CD4-positive, alpha-beta memory T cell (primary cell): ENCODE measurements at regions not wholly inside any gene's neighbourhood (a gene's known extent, or its start where the extent isn't known, plus 50 kb on each side); places are given as distances from the start of the nearest gene placed in this dataset.
A peak's percentile ranks its signal among the peaks of the same experiment; 100 is the strongest.
"Not testable (repeated sequence)": the region's sequence is repeated elsewhere in the genome, so short reads cannot be mapped to it uniquely, and the experiment has no call there.

Source experiments
- CTCF ChIA-PET: fragments of 350-600 bp; sonication (Branson Sonifier 250); formaldehyde crosslinking; loops from one replicate; lab custom pipeline; 2021; ENCODE audit warnings: inconsistent platforms; ENCODE audit not compliant: partially characterized antibody; lab: Charles Lee
- POLR2A ChIA-PET: fragments of 350-600 bp; sonication (Branson Sonifier 250); formaldehyde crosslinking; loops from one replicate; lab custom pipeline; 2021; ENCODE audit not compliant: partially characterized antibody; lab: Charles Lee
- DNase-seq, 5 donors: peaks; one replicate each; pipeline versions ENCODE4 v3.0.0 to v3.0.0-alpha.2; 2020 to 2022; ENCODE audit warnings: mixed read lengths in 1 of 5
- H3K27ac ChIP-seq: one replicate; pipeline ENCODE4 v1.7.0; 2013; ENCODE audit warnings: low read depth, low read length
- H3K27me3 ChIP-seq: 2 replicates; pipeline ENCODE4 v1.7.0; 2013; ENCODE audit warnings: mild to moderate bottlenecking, low read length, moderate library complexity; ENCODE audit not compliant: insufficient read depth
- H3K36me3 ChIP-seq: 2 replicates; pipeline ENCODE4 v1.7.0; 2013; ENCODE audit warnings: mild to moderate bottlenecking, low read length, moderate library complexity; ENCODE audit not compliant: insufficient read depth
- H3K4me1 ChIP-seq: 2 replicates; pipeline ENCODE4 v1.7.0; 2013; ENCODE audit warnings: mild to moderate bottlenecking, low read length, moderate library complexity; ENCODE audit not compliant: insufficient read depth
- H3K4me3 ChIP-seq, 2 donors: one replicate each; pipeline ENCODE4 v1.7.0; 2013; ENCODE audit warnings: low read length in 2 of 2, mild to moderate bottlenecking in 1 of 2
- H3K9me3 ChIP-seq, 2 donors: one replicate each; pipeline ENCODE4 v1.7.0; 2013; ENCODE audit warnings: low read length in 2 of 2, control low read depth in 1 of 2; ENCODE audit not compliant: control insufficient read depth in 1 of 2
- H3K27ac Mint-ChIP-seq, 7 donors: one replicate each; pipeline ENCODE4 v1.8.0; 2020 to 2021; ENCODE audit warnings: mixed read lengths in 7 of 7, mild to moderate bottlenecking in 6 of 7, inconsistent platforms in 3 of 7, moderate library complexity in 3 of 7
- H3K27me3 Mint-ChIP-seq, 2 donors: one replicate each; pipeline ENCODE4 v1.8.0; 2020 to 2021; ENCODE audit warnings: mixed read lengths in 2 of 2
- H3K36me3 Mint-ChIP-seq, 2 donors: one replicate each; pipeline ENCODE4 v1.8.0; 2020 to 2021; ENCODE audit warnings: mixed read lengths in 2 of 2, inconsistent platforms in 1 of 2, mild to moderate bottlenecking in 1 of 2
- H3K4me1 Mint-ChIP-seq, 4 donors: one replicate each; pipeline ENCODE4 v1.8.0; 2020 to 2021; ENCODE audit warnings: mixed read lengths in 4 of 4, mild to moderate bottlenecking in 1 of 4
- H3K4me3 Mint-ChIP-seq, 8 donors: one replicate each; pipeline ENCODE4 v1.8.0; 2020 to 2021; ENCODE audit warnings: mixed read lengths in 8 of 8, mild to moderate bottlenecking in 7 of 8, moderate library complexity in 6 of 8, inconsistent platforms in 3 of 8
- H3K9me3 Mint-ChIP-seq, 8 donors: one replicate each; pipeline ENCODE4 v1.8.0; 2020 to 2021; ENCODE audit warnings: mixed read lengths in 8 of 8, mild to moderate bottlenecking in 5 of 8, inconsistent platforms in 3 of 8, moderate library complexity in 1 of 8
- intact Hi-C: fragments of 100-400 bp; cut with micrococcal nuclease; formaldehyde crosslinking; loops from one replicate; pipeline ENCODE4 v1.15.1; 2023

DNA sequence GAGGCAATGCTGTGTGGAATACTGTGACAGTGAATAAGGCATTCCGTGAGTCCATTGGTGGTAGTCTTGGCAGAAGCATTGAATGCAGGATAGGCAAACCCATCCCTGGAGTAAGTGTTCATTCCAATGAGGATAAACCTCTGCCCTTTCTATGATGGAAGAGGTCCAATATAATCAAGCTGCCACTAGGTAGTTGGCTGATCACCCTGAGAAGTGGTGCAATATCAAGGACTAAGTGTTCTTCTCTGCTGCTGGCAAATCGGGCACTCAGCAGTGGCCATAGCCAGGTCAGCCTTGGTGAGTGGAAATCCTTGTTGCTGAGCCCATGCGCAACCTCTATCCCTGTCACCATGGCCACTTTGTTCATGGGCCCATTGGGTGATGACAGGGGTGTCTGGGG, 70.1 kb downstream of the FBXO4 start:
- ChIA-PET CTCF (interaction anchor here (0.5 kb wide), 1 partner anchor 1085 kb away, joined by 3 read pairs; no protein-coding TSS in a partner anchor), POLR2A (no interaction called here)
- no peaks in the 10 kb centered on the region for H3K4me1 Mint-ChIP-seq
- no peaks in the 10 kb centered on the region for H3K36me3 Mint-ChIP-seq
- no peak overlapping the region for H3K27ac ChIP-seq
- no peaks in the 10 kb centered on the region for H3K9me3 ChIP-seq
- no peak overlapping the region for H3K4me3 Mint-ChIP-seq
- H3K9me3 Mint-ChIP-seq: peaks cover 0 to 12% (median 6%) of the 10 kb centered on the region in 8 donors
- intact Hi-C loops: no loop called here
- no peak overlapping the region for H3K27ac Mint-ChIP-seq
- peaks cover 8 to 9% of the 10 kb centered on the region in 2 donors for H3K27me3 Mint-ChIP-seq
- no peak overlapping the region for H3K4me3 ChIP-seq
- no peaks in the 10 kb centered on the region for H3K27me3 ChIP-seq
- DNase-seq: no peak
- no peaks in the 10 kb centered on the region for H3K4me1 ChIP-seq
- H3K36me3 ChIP-seq: no peaks in the 10 kb centered on the region

DNA sequence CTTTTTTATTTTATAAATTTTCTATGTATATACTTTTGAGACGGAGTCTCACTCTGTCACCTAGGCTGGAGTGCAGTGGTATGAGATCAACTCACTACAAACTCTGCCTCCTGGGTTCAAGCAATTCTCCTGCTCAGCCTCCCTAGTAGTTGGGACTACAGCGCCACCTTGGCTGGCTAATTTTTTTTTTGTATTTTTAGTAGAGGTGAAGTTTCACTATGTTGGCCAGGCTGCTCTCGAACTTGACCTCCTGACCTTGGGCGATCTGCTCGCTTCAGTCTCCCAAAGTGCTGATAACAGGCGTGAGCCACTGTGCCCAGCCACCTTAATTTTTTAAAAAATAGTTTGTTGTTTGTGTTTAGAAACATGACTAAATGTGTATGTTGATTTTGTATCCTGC, 76.6 kb downstream of the FBXO4 start:
- Histone ChIP-seq H3K4me3 (no peak overlapping the region), H3K27me3 (no peaks in the 10 kb centered on the region), H3K4me1 (no peaks in the 10 kb centered on the region), H3K36me3 (no peaks in the 10 kb centered on the region), H3K9me3 (no peaks in the 10 kb centered on the region), H3K27ac (no peak overlapping the region)
- H3K9me3 Mint-ChIP-seq: peaks cover 0 to 12% (median 6%) of the 10 kb centered on the region in 8 donors
- H3K36me3 Mint-ChIP-seq: no peaks in the 10 kb centered on the region
- H3K4me1 Mint-ChIP-seq: peaks cover 0 to 2% (median 0%) of the 10 kb centered on the region in 4 donors
- no peak for DNase-seq
- H3K27ac Mint-ChIP-seq: no peak overlapping the region
- H3K27me3 Mint-ChIP-seq: peaks cover 2 to 6% of the 10 kb centered on the region in 2 donors
- ChIA-PET POLR2A (no interaction called here), CTCF (no interaction called here)
- H3K4me3 Mint-ChIP-seq: no peak overlapping the region
- intact Hi-C loops: no loop called here

DNA sequence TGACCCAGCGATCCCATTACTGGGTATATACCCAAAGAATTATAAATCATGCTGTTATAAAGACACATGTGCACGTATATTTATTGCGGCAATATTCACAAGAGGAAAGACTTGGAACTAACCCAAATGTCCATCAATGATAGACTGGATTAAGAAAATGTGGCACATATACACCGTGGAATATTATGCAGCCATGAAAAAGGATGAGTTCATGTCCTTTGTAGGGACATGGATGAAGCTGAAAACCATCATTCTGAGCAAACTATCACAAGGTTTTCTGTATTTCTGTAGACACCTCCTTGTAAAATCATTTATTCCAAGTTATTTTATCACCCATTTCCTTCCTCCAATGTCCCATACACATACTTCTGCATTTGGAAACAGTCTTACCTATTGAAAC, 78.8 kb downstream of the FBXO4 start:
- CTCF ChIA-PET: interaction anchor here (2.1 kb wide), 1 partner anchor 886 kb away, joined by 8 read pairs; no protein-coding TSS in a partner anchor
- not testable (repeated sequence) for H3K4me1 Mint-ChIP-seq, DNase-seq

DNA sequence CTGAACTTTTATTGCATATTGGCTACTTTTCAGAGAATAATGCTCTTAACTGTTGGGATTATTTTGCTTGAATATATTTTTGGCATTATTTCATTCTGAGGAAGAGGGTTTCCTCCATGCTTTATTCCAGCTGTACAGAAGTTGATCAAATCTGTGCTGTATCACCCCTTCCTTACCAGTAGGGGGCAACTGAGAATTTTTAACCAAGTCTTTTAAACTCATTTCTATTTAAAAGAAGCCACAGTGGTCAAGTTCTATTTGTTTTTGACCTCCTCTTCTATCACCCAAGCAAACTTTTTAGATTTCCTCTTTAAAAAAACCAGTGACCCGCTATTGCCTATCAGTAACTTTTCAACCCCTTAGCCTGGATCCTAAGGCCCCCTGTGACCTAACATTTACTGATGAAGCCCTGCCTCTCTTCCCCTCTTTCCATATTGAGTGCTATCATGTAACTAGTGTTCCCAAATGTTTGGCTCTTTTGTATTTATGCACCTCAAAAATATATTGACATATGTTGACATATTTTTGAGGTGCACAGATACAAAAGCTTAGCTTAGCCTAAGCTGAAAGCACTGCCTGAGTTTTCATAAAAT, 80.6 kb downstream of the FBXO4 start:
- intact Hi-C loops: loop anchor here (1.0 to 2.0 kb wide), 2 partner anchors 149 to 762 kb away; no protein-coding TSS in a partner anchor
- H3K27me3 ChIP-seq: no peaks in the 10 kb centered on the region
- H3K36me3 Mint-ChIP-seq: no peaks in the 10 kb centered on the region
- H3K9me3 Mint-ChIP-seq: no peaks in the 10 kb centered on the region
- no peaks in the 10 kb centered on the region for H3K4me1 ChIP-seq
- H3K36me3 ChIP-seq: no peaks in the 10 kb centered on the region
- ChIA-PET CTCF (interaction anchor here (0.8 to 2.1 kb wide), 11 partner anchors 9 to 884 kb away, joined by 3 to 11 read pairs (median 5); no protein-coding TSS in a partner anchor), POLR2A (no interaction called here)
- no peak overlapping the region for H3K4me3 ChIP-seq
- no peak overlapping the region for H3K4me3 Mint-ChIP-seq
- no peak overlapping the region for H3K27ac ChIP-seq
- no peaks in the 10 kb centered on the region for H3K9me3 ChIP-seq
- H3K27ac Mint-ChIP-seq: no peak overlapping the region
- H3K27me3 Mint-ChIP-seq: peaks cover 2 to 6% of the 10 kb centered on the region in 2 donors
- peaks cover 0 to 2% (median 0%) of the 10 kb centered on the region in 4 donors for H3K4me1 Mint-ChIP-seq
- DNase-seq: peak in 3 of 5 donors; percentile 2 to 21 (median 5)

More for the DNA sequence above, 78.8 kb downstream of the FBXO4 start:
- H3K4me1 ChIP-seq, H3K27me3 Mint-ChIP-seq, H3K27ac ChIP-seq, H3K4me3 ChIP-seq, H3K9me3 ChIP-seq, H3K4me3 Mint-ChIP-seq, H3K9me3 Mint-ChIP-seq, POLR2A ChIA-PET, H3K36me3 Mint-ChIP-seq, H3K27ac Mint-ChIP-seq, H3K36me3 ChIP-seq, H3K27me3 ChIP-seq: not testable (repeated sequence)
- intact Hi-C loops: loop anchor here (2.0 kb wide), 1 partner anchor 147 kb away; no protein-coding TSS in a partner anchor

DNA sequence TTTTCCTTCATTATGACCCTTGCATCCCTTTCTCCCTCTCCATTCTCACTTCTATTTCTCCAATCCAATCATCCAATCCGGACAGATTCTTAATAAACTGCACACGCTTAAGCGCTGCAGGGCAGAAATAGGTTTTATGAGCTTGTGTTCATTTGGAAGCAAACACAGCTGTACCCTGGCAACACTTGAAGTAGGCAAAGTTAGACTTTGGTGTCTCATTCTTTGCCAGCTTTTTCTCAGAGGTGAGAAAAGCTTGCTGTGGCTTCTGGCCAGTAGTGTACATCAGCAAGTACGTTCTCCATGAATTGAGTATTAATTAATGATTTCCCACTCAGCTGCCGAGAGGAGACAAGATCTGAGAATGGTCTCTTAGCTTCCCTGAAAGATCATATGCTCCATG, 88.5 kb downstream of the FBXO4 start:
- Mint-ChIP-seq H3K36me3 (no peaks in the 10 kb centered on the region), H3K4me1 (no peaks in the 10 kb centered on the region), H3K27me3 (peaks cover 3 to 21% of the 10 kb centered on the region in 2 donors), H3K9me3 (no peaks in the 10 kb centered on the region), H3K4me3 (no peak overlapping the region), H3K27ac (no peak overlapping the region)
- H3K36me3 ChIP-seq: no peaks in the 10 kb centered on the region
- no peaks in the 10 kb centered on the region for H3K4me1 ChIP-seq
- no peaks in the 10 kb centered on the region for H3K27me3 ChIP-seq
- no peaks in the 10 kb centered on the region for H3K9me3 ChIP-seq
- H3K27ac ChIP-seq: no peak overlapping the region
- H3K4me3 ChIP-seq: no peak overlapping the region
- POLR2A ChIA-PET: no interaction called here
- DNase-seq: no peak
- CTCF ChIA-PET: interaction anchor here (1.4 kb wide), 1 partner anchor 8 kb away, joined by 5 read pairs; no protein-coding TSS in a partner anchor
- intact Hi-C loops: no loop called here

DNA sequence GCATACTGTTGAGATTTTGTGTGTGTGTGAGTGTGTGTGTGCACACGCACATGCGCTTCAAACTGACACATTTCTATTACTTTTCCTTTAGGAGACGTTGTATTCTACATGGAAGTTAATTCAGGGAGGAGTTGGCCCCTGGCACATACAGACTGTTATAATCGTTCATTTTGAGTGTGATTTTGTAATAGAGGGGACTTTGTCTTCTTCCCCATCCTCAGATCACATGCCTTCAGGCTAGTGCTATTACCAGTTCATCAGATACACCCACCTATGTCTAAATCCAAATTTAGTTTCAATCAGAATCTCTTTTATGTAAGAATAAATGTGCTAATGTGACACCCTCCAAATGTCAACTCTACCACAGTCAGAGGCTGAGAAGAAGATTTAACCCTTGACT, 90.2 kb downstream of the FBXO4 start:
- DNase-seq: no peak
- H3K4me1 Mint-ChIP-seq: no peaks in the 10 kb centered on the region
- Histone ChIP-seq H3K4me3 (no peak overlapping the region), H3K36me3 (no peaks in the 10 kb centered on the region), H3K27ac (no peak overlapping the region), H3K27me3 (no peaks in the 10 kb centered on the region), H3K9me3 (no peaks in the 10 kb centered on the region), H3K4me1 (no peaks in the 10 kb centered on the region)
- H3K4me3 Mint-ChIP-seq: no peak overlapping the region
- no peak overlapping the region for H3K27ac Mint-ChIP-seq
- no peaks in the 10 kb centered on the region for H3K36me3 Mint-ChIP-seq
- no peaks in the 10 kb centered on the region for H3K9me3 Mint-ChIP-seq
- CTCF ChIA-PET: interaction anchor here (1.2 kb wide), 1 partner anchor 159 kb away, joined by 4 read pairs; no protein-coding TSS in a partner anchor
- intact Hi-C loops: no loop called here
- peaks cover 3 to 21% of the 10 kb centered on the region in 2 donors for H3K27me3 Mint-ChIP-seq
- POLR2A ChIA-PET: no interaction called here

DNA sequence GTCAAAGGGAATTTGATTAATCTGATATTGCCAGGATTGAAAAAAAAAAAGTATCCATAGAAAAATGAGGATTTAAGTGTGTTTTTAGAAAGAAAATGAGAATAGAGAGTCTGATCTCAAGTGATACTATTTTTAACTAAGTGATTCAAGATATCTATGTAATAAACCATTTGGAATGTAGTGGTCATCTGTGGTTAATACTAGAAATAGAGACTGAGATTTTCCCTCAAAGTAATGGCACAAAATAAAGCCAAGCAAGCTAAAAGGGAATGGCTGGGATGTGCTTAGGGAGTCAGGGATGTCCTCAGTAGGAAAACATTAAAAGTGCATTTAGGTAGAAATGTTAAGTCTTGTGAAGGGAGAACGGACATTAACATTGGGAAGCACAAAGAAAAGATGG, 90.6 kb downstream of the FBXO4 start:
- Mint-ChIP-seq H3K4me3 (no peak overlapping the region), H3K4me1 (no peaks in the 10 kb centered on the region), H3K27me3 (peaks cover 3 to 21% of the 10 kb centered on the region in 2 donors), H3K9me3 (no peaks in the 10 kb centered on the region), H3K36me3 (no peaks in the 10 kb centered on the region), H3K27ac (no peak overlapping the region)
- Histone ChIP-seq H3K27ac (no peak overlapping the region), H3K36me3 (no peaks in the 10 kb centered on the region), H3K9me3 (no peaks in the 10 kb centered on the region), H3K27me3 (no peaks in the 10 kb centered on the region), H3K4me1 (no peaks in the 10 kb centered on the region), H3K4me3 (no peak overlapping the region)
- CTCF ChIA-PET: no interaction called here
- no peak for DNase-seq
- intact Hi-C loops: no loop called here
- POLR2A ChIA-PET: no interaction called here
